WTC11 (cell line): ENCODE measurements at regions not wholly inside any gene's neighbourhood (a gene's known extent, or its start where the extent isn't known, plus 50 kb on each side); places are given as distances from the start of the nearest gene placed in this dataset.

Experiments
- CTCF ChIP-seq: fragments of 200-600 bp; IDR thresholded peaks from 2 replicates; pipeline ENCODE4 v1.8.0; 2022; ENCODE audit warnings: antibody characterized with exemption
- ELF4 ChIP-seq: sonication (generic); formaldehyde crosslinking; IDR thresholded peaks from 2 replicates; pipeline ENCODE4 v1.8.1; 2022; ENCODE audit warnings: low read depth, mild to moderate bottlenecking, moderate library complexity, missing genetic modification reagents
- ESRRA ChIP-seq: sonication (generic); formaldehyde crosslinking; IDR thresholded peaks from 2 replicates; pipeline ENCODE4 v1.8.1; 2022; ENCODE audit warnings: mild to moderate bottlenecking, missing genetic modification reagents, borderline replicate concordance
- ETV6 ChIP-seq: sonication (generic); formaldehyde crosslinking; IDR thresholded peaks from 2 replicates; pipeline ENCODE4 v1.8.1; 2022; ENCODE audit warnings: mild to moderate bottlenecking, missing genetic modification reagents
- KAT7 ChIP-seq: sonication (generic); formaldehyde crosslinking; IDR thresholded peaks from 2 replicates; pipeline ENCODE4 v1.8.1; 2023; ENCODE audit warnings: missing genetic modification reagents, mild to moderate bottlenecking, borderline replicate concordance
- RELA ChIP-seq: sonication (generic); formaldehyde crosslinking; IDR thresholded peaks from 2 replicates; pipeline ENCODE4 v1.8.1; 2022; ENCODE audit warnings: missing genetic modification reagents, mild to moderate bottlenecking, borderline replicate concordance
- SMAD3 ChIP-seq: sonication (generic); formaldehyde crosslinking; IDR thresholded peaks from 2 replicates; pipeline ENCODE4 v1.8.0; 2022; ENCODE audit warnings: missing genetic modification reagents, mild to moderate bottlenecking, borderline replicate concordance
- STAT6 ChIP-seq: sonication (generic); formaldehyde crosslinking; conservative IDR thresholded peaks from 2 replicates; pipeline ENCODE4 v1.8.1; 2023; ENCODE audit warnings: mild to moderate bottlenecking, low read depth, missing genetic modification reagents, moderate library complexity
- ZNF121 ChIP-seq: sonication (generic); formaldehyde crosslinking; IDR thresholded peaks from 2 replicates; pipeline ENCODE4 v1.8.0; 2023; ENCODE audit warnings: missing genetic modification reagents
- ZNF263 ChIP-seq: sonication (generic); formaldehyde crosslinking; IDR thresholded peaks from 2 replicates; pipeline ENCODE4 v1.8.1; 2022; ENCODE audit warnings: low read depth, mild to moderate bottlenecking, moderate library complexity, missing genetic modification reagents

- no peak for TF ChIP-seq KAT7 (CRISPR knock-in tag)
- TF ChIP-seq ELF4 (CRISPR knock-in tag), result no peak
- TF ChIP-seq ZNF263, result no peak
- TF ChIP-seq ZNF121 (CRISPR knock-in tag), result no peak
- no peak for TF ChIP-seq CTCF
- TF ChIP-seq RELA (CRISPR knock-in tag), result no peak
- TF ChIP-seq ETV6 (CRISPR knock-in tag), result no peak
- no peak for TF ChIP-seq ESRRA (CRISPR knock-in tag)
- TF ChIP-seq SMAD3 (CRISPR knock-in tag), result no peak
- no peak for TF ChIP-seq STAT6 (CRISPR knock-in tag)
These were observed 267.2 kb downstream of the AUH start for GRCh38 chr9:91094324-91095088.
